ENCODE measurements at regions not wholly inside any gene's neighbourhood (a gene's known extent, or its start where the extent isn't known, plus 50 kb on each side); places are given as distances from the start of the nearest gene placed in this dataset.
A peak's percentile ranks its signal among the peaks of the same experiment; 100 is the strongest.

- no peak for TF ChIP-seq CTCF (conservative IDR thresholded peaks at IDR 0.05; ENCODE audit: low read depth, low read length)
- no peak overlapping the region for H3K4me3 ChIP-seq (ENCODE audit: low read length)
- DNase-seq (ENCODE audit: low read depth), result no peak
Measured at GRCh38 chr4:58551676-58552075, 1441.5 kb upstream of the IGFBP7 start.

- DNase-seq (ENCODE audit: low read depth), result no peak
- H3K4me3 ChIP-seq (ENCODE audit: low read length), result no peak overlapping the region
- TF ChIP-seq CTCF (conservative IDR thresholded peaks at IDR 0.05; ENCODE audit: low read depth, low read length), result no peak
Measured at GRCh38 chr4:58543465-58543864, 1433.3 kb upstream of the IGFBP7 start.

GRCh38 chr4:58541926-58542325 lies 1431.7 kb upstream of the IGFBP7 start:
- no peak for TF ChIP-seq CTCF (conservative IDR thresholded peaks at IDR 0.05; ENCODE audit: low read depth, low read length)
- no peak for DNase-seq (ENCODE audit: low read depth)
- H3K4me3 ChIP-seq (ENCODE audit: low read length), result no peak overlapping the region

GRCh38 chr4:58522765-58523382 lies 1412.7 kb upstream of the IGFBP7 start:
- no peak for DNase-seq (ENCODE audit: low read depth)
- H3K4me3 ChIP-seq (ENCODE audit: low read length), result no peak overlapping the region
- no peak for TF ChIP-seq CTCF (conservative IDR thresholded peaks at IDR 0.05; ENCODE audit: low read depth, low read length)

GRCh38 chr4:58515226-58515625 lies 1405.0 kb upstream of the IGFBP7 start:
- DNase-seq (ENCODE audit: low read depth), result peak; percentile 93
- no peak for TF ChIP-seq CTCF (conservative IDR thresholded peaks at IDR 0.05; ENCODE audit: low read depth, low read length)
- no peak overlapping the region for H3K4me3 ChIP-seq (ENCODE audit: low read length)

- peak; percentile 28 for TF ChIP-seq CTCF (conservative IDR thresholded peaks at IDR 0.05; ENCODE audit: low read depth, low read length)
- no peak overlapping the region for H3K4me3 ChIP-seq (ENCODE audit: low read length)
- no peak for DNase-seq (ENCODE audit: low read depth)
Measured at GRCh38 chr4:58514299-58514698, 1404.1 kb upstream of the IGFBP7 start.

- H3K4me3 ChIP-seq (ENCODE audit: low read length), result no peak overlapping the region
- no peak for TF ChIP-seq CTCF (conservative IDR thresholded peaks at IDR 0.05; ENCODE audit: low read depth, low read length)
- no peak for DNase-seq (ENCODE audit: low read depth)
Measured at GRCh38 chr4:58510652-58511051, 1400.5 kb upstream of the IGFBP7 start.
